ENCODE measurements at regions not wholly inside any gene's neighbourhood (a gene's known extent, or its start where the extent isn't known, plus 50 kb on each side); places are given as distances from the start of the nearest gene placed in this dataset.

- Histone ChIP-seq H3K9ac (ENCODE audit: low read depth in 2 of 2, low read length in 2 of 2) (no peak overlapping the region), H3K27me3 (no peaks in the 10 kb centered on the region), H3K9me3 (no peaks in the 10 kb centered on the region), H3K27ac (no peak overlapping the region), H3K4me3 (no peak overlapping the region), H3K4me1 (no peaks in the 10 kb centered on the region), H3K36me3 (no peaks in the 10 kb centered on the region)
- no peak for DNase-seq
- TF ChIP-seq CTCF (IDR thresholded peaks at IDR 0.05), result no peak
- intact Hi-C loops (cut with DNase I), result no loop called here
Observed at GRCh38 chr3:64357481-64357880, 132.2 kb upstream of the PRICKLE2 start.

GRCh38 chr3:64355401-64355807 is 130.1 kb upstream of the PRICKLE2 start:
- Histone ChIP-seq H3K9ac (ENCODE audit: low read depth in 2 of 2, low read length in 2 of 2) (no peak overlapping the region), H3K27me3 (no peaks in the 10 kb centered on the region), H3K27ac (peak overlapping the region; percentile 7), H3K36me3 (no peaks in the 10 kb centered on the region), H3K9me3 (no peaks in the 10 kb centered on the region), H3K4me1 (no peaks in the 10 kb centered on the region), H3K4me3 (no peak overlapping the region)
- intact Hi-C loops (cut with DNase I), result no loop called here
- no peak for TF ChIP-seq CTCF (IDR thresholded peaks at IDR 0.05)
- DNase-seq, result no peak

GRCh38 chr3:64354956-64355355 is 129.7 kb upstream of the PRICKLE2 start:
- H3K4me3 ChIP-seq, result no peak overlapping the region

GRCh38 chr3:64354221-64354620 is 129.0 kb upstream of the PRICKLE2 start:
- H3K4me3 ChIP-seq, result no peak overlapping the region

More at GRCh38 chr3:64354956-64355355, 129.7 kb upstream of the PRICKLE2 start:
- peak overlapping the region; percentile 7 for H3K27ac ChIP-seq
- H3K27me3 ChIP-seq, result no peaks in the 10 kb centered on the region
- TF ChIP-seq CTCF (IDR thresholded peaks at IDR 0.05), result no peak
- no peaks in the 10 kb centered on the region for H3K4me1 ChIP-seq
- H3K9ac ChIP-seq (ENCODE audit: low read depth in 2 of 2, low read length in 2 of 2), result no peak overlapping the region
- intact Hi-C loops (cut with DNase I), result no loop called here
- H3K36me3 ChIP-seq, result no peaks in the 10 kb centered on the region
- no peaks in the 10 kb centered on the region for H3K9me3 ChIP-seq
- DNase-seq, result no peak

GRCh38 chr3:64353226-64353625 is 128.0 kb upstream of the PRICKLE2 start:
- no peak for DNase-seq
- Histone ChIP-seq H3K9me3 (no peaks in the 10 kb centered on the region), H3K27ac (no peak overlapping the region), H3K27me3 (no peaks in the 10 kb centered on the region), H3K4me3 (no peak overlapping the region), H3K4me1 (no peaks in the 10 kb centered on the region), H3K9ac (ENCODE audit: low read depth in 2 of 2, low read length in 2 of 2) (no peak overlapping the region), H3K36me3 (no peaks in the 10 kb centered on the region)
- intact Hi-C loops (cut with DNase I), result no loop called here
- no peak for TF ChIP-seq CTCF (IDR thresholded peaks at IDR 0.05)

More at GRCh38 chr3:64354221-64354620, 129.0 kb upstream of the PRICKLE2 start:
- no peak for DNase-seq
- TF ChIP-seq CTCF (IDR thresholded peaks at IDR 0.05), result no peak
- H3K9me3 ChIP-seq, result no peaks in the 10 kb centered on the region
- H3K36me3 ChIP-seq, result no peaks in the 10 kb centered on the region
- intact Hi-C loops (cut with DNase I), result no loop called here
- no peak overlapping the region for H3K9ac ChIP-seq (ENCODE audit: low read depth in 2 of 2, low read length in 2 of 2)
- no peaks in the 10 kb centered on the region for H3K4me1 ChIP-seq
- no peak overlapping the region for H3K27ac ChIP-seq
- no peaks in the 10 kb centered on the region for H3K27me3 ChIP-seq

GRCh38 chr3:64352639-64352992 is 127.3 kb upstream of the PRICKLE2 start:
- DNase-seq, result no peak
- no peak overlapping the region for H3K27ac ChIP-seq
- H3K9me3 ChIP-seq, result no peaks in the 10 kb centered on the region
- no peaks in the 10 kb centered on the region for H3K36me3 ChIP-seq
- intact Hi-C loops (cut with DNase I), result no loop called here
- H3K4me1 ChIP-seq, result no peaks in the 10 kb centered on the region
- H3K4me3 ChIP-seq, result no peak overlapping the region
- no peak for TF ChIP-seq CTCF (IDR thresholded peaks at IDR 0.05)
- no peaks in the 10 kb centered on the region for H3K27me3 ChIP-seq
- no peak overlapping the region for H3K9ac ChIP-seq (ENCODE audit: low read depth in 2 of 2, low read length in 2 of 2)

All from colonic mucosa (tissue), 4 donors.